SK-N-SH (cell line): ENCODE measurements at regions not wholly inside any gene's neighbourhood (a gene's known extent, or its start where the extent isn't known, plus 50 kb on each side); places are given as distances from the start of the nearest gene placed in this dataset.
"Not testable (repeated sequence)": the region's sequence is repeated elsewhere in the genome, so short reads cannot be mapped to it uniquely, and the experiment has no call there.

Experiments used
- CTCF ChIP-seq: fragments of 200-600 bp; sonication (generic); IDR thresholded peaks from 2 replicates; pipeline ENCODE4 v1.6.1; 2017; ENCODE audit warnings: antibody characterized with exemption, mild to moderate bottlenecking, moderate library complexity
- ELF1 ChIP-seq: IDR thresholded peaks from 2 replicates; pipeline ENCODE4 v1.4.0; 2012
- EP300 ChIP-seq, 2 experiments: IDR thresholded peaks; 2 replicates each; pipeline versions ENCODE4 v1.4.0 to v1.6.1; 2012; ENCODE audit warnings: borderline replicate concordance in 1 of 2, low read depth in 1 of 2, low read length in 1 of 2
- GATA2 ChIP-seq: sonication (generic); formaldehyde crosslinking; IDR thresholded peaks from 2 replicates; pipeline ENCODE4 v1.5.0; 2020; ENCODE audit warnings: mild to moderate bottlenecking, missing genetic modification reagents
- MAX ChIP-seq: IDR thresholded peaks from 2 replicates; pipeline ENCODE4 v1.4.0; 2012; ENCODE audit warnings: low read depth
- POLR2AphosphoS5 ChIP-seq: IDR thresholded peaks from 2 replicates; pipeline ENCODE4 v1.6.1; 2012; ENCODE audit warnings: low read depth, low read length
- RAD21 ChIP-seq: IDR thresholded peaks from 2 replicates; pipeline ENCODE4 v1.6.1; 2012; ENCODE audit warnings: mild to moderate bottlenecking, low read length
- REST ChIP-seq: IDR thresholded peaks from 2 replicates; pipeline ENCODE4 v1.6.1; 2012; ENCODE audit warnings: mild to moderate bottlenecking, low read depth, low read length, moderate library complexity
- RFX5 ChIP-seq: IDR thresholded peaks from 2 replicates; pipeline ENCODE4 v1.6.1; 2012; ENCODE audit warnings: mild to moderate bottlenecking, improper control_type of control experiment, low read length
- TAF1 ChIP-seq: IDR thresholded peaks from 2 replicates; pipeline ENCODE4 v1.6.1; 2012; ENCODE audit warnings: low read depth, mild to moderate bottlenecking, low read length, moderate library complexity, borderline replicate concordance
- TEAD4 ChIP-seq: IDR thresholded peaks from 2 replicates; pipeline ENCODE4 v1.4.0; 2012; ENCODE audit warnings: mild to moderate bottlenecking, borderline replicate concordance; ENCODE audit not compliant: insufficient read depth
- USF1 ChIP-seq: IDR thresholded peaks from 2 replicates; pipeline ENCODE4 v1.4.0; 2012; ENCODE audit warnings: low read depth, borderline replicate concordance
- USF2 ChIP-seq: fragments of 150-350 bp; IDR thresholded peaks from 2 replicates; pipeline ENCODE4 v1.6.1; 2017; ENCODE audit warnings: antibody characterized with exemption, low read length, low read depth, borderline replicate concordance
- YY1 ChIP-seq: IDR thresholded peaks from 2 replicates; pipeline ENCODE4 v1.4.0; 2012; ENCODE audit warnings: low read depth, mild to moderate bottlenecking

GRCh38 chr4:34434377-34434776 is 1809.9 kb downstream of the ARAP2 start:
- TF ChIP-seq TEAD4; CTCF; EP300 (IDR thresholded peaks at IDR 0.05; ENCODE audit: borderline replicate concordance in 1 of 2, low read depth in 1 of 2, low read length in 1 of 2); TAF1; REST; GATA2 (CRISPR knock-in tag); USF2; POLR2AphosphoS5; ELF1; RAD21; MAX; RFX5; YY1; USF1: not testable (repeated sequence)
